Astrocyte (in vitro differentiated cells and primary cell): ENCODE measurements at regions not wholly inside any gene's neighbourhood (a gene's known extent, or its start where the extent isn't known, plus 50 kb on each side); places are given as distances from the start of the nearest gene placed in this dataset.

ENCODE experiments used
- DNase-seq: peaks from one replicate; pipeline ENCODE4 v3.0.0-alpha.2; 2010; ENCODE audit warnings: low read depth
- FAIRE-seq: peaks from 2 replicates; lab custom pipeline; 2011; peaks lifted over from hg19 to GRCh38; lab: Jason Lieb, UNC
- H2AFZ ChIP-seq: 2 replicates; pipeline ENCODE4 v1.6.0; 2012; ENCODE audit warnings: low read depth, low read length, inconsistent platforms
- H3K27ac ChIP-seq: 2 replicates; pipeline ENCODE4 v1.5.1; 2011; ENCODE audit warnings: low read depth, low read length, inconsistent platforms
- H3K27me3 ChIP-seq: 2 replicates; pipeline ENCODE4 v1.6.0; 2011; ENCODE audit warnings: low read length, inconsistent platforms; ENCODE audit not compliant: insufficient read depth
- H3K36me3 ChIP-seq: 2 replicates; pipeline ENCODE4 v1.5.1; 2011; ENCODE audit warnings: low read length, inconsistent platforms; ENCODE audit not compliant: insufficient read depth
- H3K4me1 ChIP-seq: 2 replicates; pipeline ENCODE4 v1.5.1; 2011; ENCODE audit warnings: low read length, inconsistent platforms; ENCODE audit not compliant: insufficient read depth
- H3K4me2 ChIP-seq: 2 replicates; pipeline ENCODE4 v1.6.0; 2012; ENCODE audit warnings: low read length, inconsistent platforms
- H3K4me3 ChIP-seq: 2 replicates; pipeline ENCODE4 v1.5.1; 2011; ENCODE audit warnings: low read depth, mild to moderate bottlenecking, low read length, inconsistent platforms; ENCODE audit not compliant: insufficient read depth
- H3K79me2 ChIP-seq: 2 replicates; pipeline ENCODE4 v1.6.0; 2012; ENCODE audit warnings: mild to moderate bottlenecking, low read length, inconsistent platforms; ENCODE audit not compliant: insufficient read depth
- H3K9ac ChIP-seq: 2 replicates; pipeline ENCODE4 v1.6.0; 2012; ENCODE audit warnings: mild to moderate bottlenecking, low read length, inconsistent platforms
- H3K9me3 ChIP-seq: 2 replicates; pipeline ENCODE4 v1.5.1; 2012; ENCODE audit warnings: low read depth, mild to moderate bottlenecking, low read length, inconsistent platforms; ENCODE audit not compliant: insufficient read depth
- H4K20me1 ChIP-seq: 2 replicates; pipeline ENCODE4 v1.6.0; 2012; ENCODE audit warnings: low read length, inconsistent platforms; ENCODE audit not compliant: insufficient read depth
- H3K27ac Mint-ChIP-seq: one replicate; pipeline ENCODE4 v1.8.0; 2021; ENCODE audit warnings: mild to moderate bottlenecking, mixed read lengths; ENCODE audit not compliant: unreplicated experiment
- H3K27me3 Mint-ChIP-seq: one replicate; pipeline ENCODE4 v1.8.0; 2021; ENCODE audit warnings: low read depth, mixed read lengths; ENCODE audit not compliant: unreplicated experiment
- H3K36me3 Mint-ChIP-seq: one replicate; pipeline ENCODE4 v1.8.0; 2021; ENCODE audit warnings: low read depth, mixed read lengths; ENCODE audit not compliant: unreplicated experiment
- H3K4me1 Mint-ChIP-seq: one replicate; pipeline ENCODE4 v1.8.0; 2021; ENCODE audit warnings: low read depth, mixed read lengths; ENCODE audit not compliant: unreplicated experiment
- H3K4me3 Mint-ChIP-seq: one replicate; pipeline ENCODE4 v1.8.0; 2021; ENCODE audit warnings: mild to moderate bottlenecking, moderate library complexity, mixed read lengths; ENCODE audit not compliant: unreplicated experiment
- H3K9me3 Mint-ChIP-seq: one replicate; pipeline ENCODE4 v1.8.0; 2021; ENCODE audit warnings: mild to moderate bottlenecking, mixed read lengths; ENCODE audit not compliant: unreplicated experiment
- EZH2 ChIP-seq: IDR thresholded peaks from 2 replicates; pipeline ENCODE4 v1.6.1; 2012; ENCODE audit warnings: mild to moderate bottlenecking, low read length, inconsistent platforms; ENCODE audit not compliant: insufficient read depth
- TF ChIP-seq, protein P1 (sequence below): IDR thresholded peaks from 2 replicates; pipeline ENCODE4 v1.5.1; 2011; ENCODE audit warnings: low read depth, mild to moderate bottlenecking, inconsistent platforms, low read length, moderate library complexity; ENCODE audit not compliant: insufficient read depth

DNA sequence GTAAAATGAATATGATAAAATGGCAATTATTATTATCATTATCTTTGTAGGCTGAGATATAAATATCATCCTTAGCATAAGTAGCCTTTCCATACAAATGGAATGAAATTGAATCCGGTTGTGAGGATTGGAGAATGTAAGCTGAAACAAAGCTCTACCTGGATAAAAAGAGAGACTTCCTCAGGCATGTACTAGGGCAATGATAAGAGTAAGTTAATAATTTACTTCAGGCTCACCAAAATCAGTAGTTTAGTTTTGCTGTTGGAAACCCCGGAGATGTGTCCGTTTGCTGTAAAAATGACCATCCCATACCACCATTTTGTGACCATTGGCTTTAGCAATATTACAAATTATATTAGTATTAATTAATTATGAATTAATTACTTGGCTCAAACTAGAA is 96.3 kb downstream of the C12orf75 start:
- no peaks in the 10 kb centered on the region for H3K27me3 Mint-ChIP-seq
- H3K79me2 ChIP-seq: no peaks in the 10 kb centered on the region
- H3K9ac ChIP-seq: no peak overlapping the region
- no peak overlapping the region for H3K27ac Mint-ChIP-seq
- peaks cover 22% of the 10 kb centered on the region for H3K4me1 Mint-ChIP-seq
- FAIRE-seq (no peak), DNase-seq (no peak)
- TF ChIP-seq, protein P1, sequence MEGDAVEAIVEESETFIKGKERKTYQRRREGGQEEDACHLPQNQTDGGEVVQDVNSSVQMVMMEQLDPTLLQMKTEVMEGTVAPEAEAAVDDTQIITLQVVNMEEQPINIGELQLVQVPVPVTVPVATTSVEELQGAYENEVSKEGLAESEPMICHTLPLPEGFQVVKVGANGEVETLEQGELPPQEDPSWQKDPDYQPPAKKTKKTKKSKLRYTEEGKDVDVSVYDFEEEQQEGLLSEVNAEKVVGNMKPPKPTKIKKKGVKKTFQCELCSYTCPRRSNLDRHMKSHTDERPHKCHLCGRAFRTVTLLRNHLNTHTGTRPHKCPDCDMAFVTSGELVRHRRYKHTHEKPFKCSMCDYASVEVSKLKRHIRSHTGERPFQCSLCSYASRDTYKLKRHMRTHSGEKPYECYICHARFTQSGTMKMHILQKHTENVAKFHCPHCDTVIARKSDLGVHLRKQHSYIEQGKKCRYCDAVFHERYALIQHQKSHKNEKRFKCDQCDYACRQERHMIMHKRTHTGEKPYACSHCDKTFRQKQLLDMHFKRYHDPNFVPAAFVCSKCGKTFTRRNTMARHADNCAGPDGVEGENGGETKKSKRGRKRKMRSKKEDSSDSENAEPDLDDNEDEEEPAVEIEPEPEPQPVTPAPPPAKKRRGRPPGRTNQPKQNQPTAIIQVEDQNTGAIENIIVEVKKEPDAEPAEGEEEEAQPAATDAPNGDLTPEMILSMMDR: no peak
- H3K27ac ChIP-seq: no peak overlapping the region
- H2AFZ ChIP-seq: no peak overlapping the region
- H3K27me3 ChIP-seq: no peaks in the 10 kb centered on the region
- H3K4me2 ChIP-seq: no peak overlapping the region
- no peaks in the 10 kb centered on the region for H3K36me3 Mint-ChIP-seq
- no peaks in the 10 kb centered on the region for H4K20me1 ChIP-seq
- peaks cover 6% of the 10 kb centered on the region for H3K4me1 ChIP-seq
- H3K9me3 ChIP-seq: no peaks in the 10 kb centered on the region
- no peaks in the 10 kb centered on the region for H3K36me3 ChIP-seq
- no peak overlapping the region for H3K4me3 ChIP-seq
- H3K4me3 Mint-ChIP-seq: no peak overlapping the region
- peaks cover 9% of the 10 kb centered on the region for H3K9me3 Mint-ChIP-seq

DNA sequence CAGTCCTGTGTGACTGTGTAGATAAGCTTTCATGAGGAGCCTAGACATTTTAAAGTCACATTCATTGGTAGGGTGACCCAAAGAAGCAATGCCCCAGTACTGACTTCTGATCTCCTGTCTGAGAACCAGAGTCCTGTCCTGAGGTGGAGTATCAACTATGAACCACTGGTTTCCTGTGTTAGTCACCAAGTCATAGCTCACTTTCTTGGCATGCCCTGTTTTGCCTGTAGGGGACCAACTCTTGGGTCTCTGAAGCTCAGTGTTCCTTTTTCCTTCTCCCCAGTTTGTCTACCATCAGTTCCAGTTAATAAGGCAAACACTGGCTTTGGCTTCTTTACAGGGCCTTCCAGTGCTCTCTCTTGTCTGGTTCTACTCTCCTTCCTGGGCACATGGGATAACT is 97.4 kb downstream of the C12orf75 start:
- Histone ChIP-seq H4K20me1 (no peaks in the 10 kb centered on the region), H3K36me3 (no peaks in the 10 kb centered on the region), H3K4me1 (peaks cover 6% of the 10 kb centered on the region), H3K9me3 (no peaks in the 10 kb centered on the region), H2AFZ (no peak overlapping the region), H3K4me3 (no peak overlapping the region), H3K27me3 (no peaks in the 10 kb centered on the region), H3K9ac (no peak overlapping the region), H3K27ac (no peak overlapping the region), H3K79me2 (no peaks in the 10 kb centered on the region), H3K4me2 (no peak overlapping the region)
- TF ChIP-seq, protein P1: peak; percentile 39
- no peak for TF ChIP-seq EZH2
- H3K9me3 Mint-ChIP-seq: peaks cover 9% of the 10 kb centered on the region
- H3K4me3 Mint-ChIP-seq: no peak overlapping the region
- peaks cover 20% of the 10 kb centered on the region for H3K4me1 Mint-ChIP-seq
- H3K27ac Mint-ChIP-seq: no peak overlapping the region
- DNase-seq (peak; percentile 34), FAIRE-seq (peak; percentile 80)
- H3K36me3 Mint-ChIP-seq: no peaks in the 10 kb centered on the region
- no peaks in the 10 kb centered on the region for H3K27me3 Mint-ChIP-seq

DNA sequence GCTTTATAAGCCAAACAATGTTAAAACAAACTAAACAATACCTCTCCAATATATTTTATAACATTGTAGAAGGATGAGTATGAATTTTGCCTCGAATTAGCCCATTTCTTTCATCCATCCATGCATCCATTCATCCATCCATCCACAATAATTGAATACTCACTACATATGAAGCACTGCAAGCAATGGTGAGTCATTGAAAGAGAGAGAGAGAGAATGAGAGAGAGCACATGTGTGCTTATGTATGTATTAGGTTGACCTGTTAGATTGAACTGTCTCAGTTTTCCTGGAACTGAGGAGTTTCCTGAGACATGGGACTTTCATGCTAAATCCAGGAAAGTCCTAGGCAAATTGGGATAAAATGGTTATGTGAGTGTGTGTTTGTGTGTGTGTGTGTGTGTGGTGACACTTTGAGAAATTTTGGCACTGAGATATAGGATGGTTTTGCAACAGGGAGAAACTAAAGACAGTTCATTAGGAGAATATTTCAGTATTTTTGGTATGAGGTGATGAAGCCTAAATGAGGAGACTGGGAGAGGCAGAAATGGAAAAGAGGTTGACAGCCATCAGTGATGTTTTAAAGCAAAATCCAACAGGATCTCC is 98.4 kb downstream of the C12orf75 start:
- TF ChIP-seq EZH2: no peak
- TF ChIP-seq, protein P1: no peak

More for the DNA sequence above, 98.4 kb downstream of the C12orf75 start:
- Histone ChIP-seq H3K9me3 (no peaks in the 10 kb centered on the region), H3K27me3 (no peaks in the 10 kb centered on the region), H2AFZ (no peak overlapping the region), H3K36me3 (no peaks in the 10 kb centered on the region), H4K20me1 (no peaks in the 10 kb centered on the region), H3K9ac (no peak overlapping the region), H3K79me2 (no peaks in the 10 kb centered on the region), H3K4me2 (no peak overlapping the region), H3K4me3 (no peak overlapping the region), H3K4me1 (peaks cover 7% of the 10 kb centered on the region), H3K27ac (no peak overlapping the region)
- Mint-ChIP-seq H3K4me1 (peaks cover 19% of the 10 kb centered on the region), H3K9me3 (peaks cover 9% of the 10 kb centered on the region), H3K36me3 (peaks cover 3% of the 10 kb centered on the region), H3K27ac (no peak overlapping the region), H3K4me3 (no peak overlapping the region), H3K27me3 (no peaks in the 10 kb centered on the region)
- DNase-seq: no peak
- FAIRE-seq: peak; percentile 23
